K562 (cell line): ENCODE measurements at regions not wholly inside any gene's neighbourhood (a gene's known extent, or its start where the extent isn't known, plus 50 kb on each side); places are given as distances from the start of the nearest gene placed in this dataset.
"Not testable (repeated sequence)": the region's sequence is repeated elsewhere in the genome, so short reads cannot be mapped to it uniquely, and the experiment has no call there.

ENCODE experiments used
- ATAC-seq: fragments of 200-7000 bp; cut with Tn5 transposase; 3 replicates; pipeline ENCODE4 v1.9.1; 2020; ENCODE audit warnings: moderate library complexity
- BruUV-seq: library from RNA; stranded (reverse); fragments of 400-500 nt; replicated peaks from 2 replicates; lab custom pipeline; 2021; lab: Mats Ljungman, UMichigan
- CTCF ChIA-PET: fragments of 300-600 bp; formaldehyde crosslinking; extraction: SDS; loops from one replicate; lab custom pipeline; 2021; ENCODE audit warnings: low intra/inter-chr PET ratio; lab: Yijun Ruan, JAX
- POLR2A ChIA-PET: fragments of 300-600, 350-650 bp; sonication (Branson Sonifier 250); formaldehyde crosslinking; extraction: SDS; loops from one replicate; lab custom pipeline; 2021; ENCODE audit warnings: antibody characterized with exemption, inconsistent platforms; lab: Yijun Ruan, JAX
- DNase-seq, 4 experiments: peaks; one replicate each; pipeline versions ENCODE4 v3.0.0 to v3.0.0-alpha.2; 2011 to 2018; ENCODE audit warnings: low spot score in 3 of 4, mixed read lengths in 3 of 4; ENCODE audit errors: extremely low read depth in 1 of 4
- FAIRE-seq: peaks from 2 replicates; lab custom pipeline; 2011; peaks lifted over from hg19 to GRCh38; lab: Jason Lieb, UNC
- H2AFZ ChIP-seq: 2 replicates; pipeline ENCODE4 v1.6.0; 2011; ENCODE audit warnings: low read depth, low read length, control low read depth, inconsistent platforms
- H3K27ac ChIP-seq: fragments of 200-600 bp; 3 replicates; pipeline ENCODE4 v1.8.0; 2011; ENCODE audit warnings: low read depth, mild to moderate bottlenecking, control low read depth, inconsistent platforms, low read length, moderate library complexity, mixed read lengths; ENCODE audit errors: extremely low read depth
- H3K27me3 ChIP-seq, 2 experiments: fragments of 300-600 bp in 1 of 2; 2 replicates in 1 of 2; 3 replicates in 1 of 2; pipeline versions ENCODE4 v1.6.0 to v1.8.0; 2011; ENCODE audit warnings: inconsistent platforms in 2 of 2, low read length in 2 of 2, mild to moderate bottlenecking in 1 of 2, mixed read lengths in 1 of 2, moderate library complexity in 1 of 2; ENCODE audit not compliant: control insufficient read depth in 2 of 2, insufficient read depth in 2 of 2
- H3K36me3 ChIP-seq: fragments of 300-600 bp; 3 replicates; pipeline ENCODE4 v1.8.0; 2011; ENCODE audit warnings: mild to moderate bottlenecking, low read length, inconsistent platforms; ENCODE audit not compliant: control insufficient read depth, insufficient read depth
- H3K4me1 ChIP-seq, 2 experiments: fragments of 200-600 bp in 1 of 2; replicated peaks in 1 of 2; 2 replicates in 1 of 2; 3 replicates in 1 of 2; pipeline versions ENCODE4 v1.5.1 to v1.8.0; 2011; ENCODE audit warnings: inconsistent platforms in 2 of 2, low read length in 2 of 2, mild to moderate bottlenecking in 1 of 2, mixed read lengths in 1 of 2, moderate library complexity in 1 of 2; ENCODE audit not compliant: control insufficient read depth in 2 of 2, insufficient read depth in 2 of 2
- H3K4me2 ChIP-seq: 2 replicates; pipeline ENCODE4 v1.6.1; 2011; ENCODE audit warnings: low read length, control low read depth, inconsistent platforms, mixed read lengths; ENCODE audit not compliant: insufficient read depth
- H3K4me3 ChIP-seq: fragments of 200-600 bp; sonication (generic), shearing (Covaris generic); 2 replicates; pipeline ENCODE4 v1.5.1; 2016; ENCODE audit warnings: control low read depth, inconsistent platforms
- H3K79me2 ChIP-seq: fragments of 200-600 bp; 3 replicates; pipeline ENCODE4 v1.8.0; 2011; ENCODE audit warnings: low read length, inconsistent platforms; ENCODE audit not compliant: control insufficient read depth, insufficient read depth
- H3K9ac ChIP-seq, 2 experiments: 2 replicates each; pipeline versions ENCODE4 v1.6.0 to v1.6.1; 2011; ENCODE audit warnings: low read depth in 2 of 2, low read length in 2 of 2, control low read depth in 1 of 2, inconsistent platforms in 1 of 2, mild to moderate bottlenecking in 1 of 2, mixed read lengths in 1 of 2; ENCODE audit not compliant: insufficient read depth in 1 of 2
- H3K9me1 ChIP-seq: one replicate; pipeline ENCODE4 v1.6.0; 2011; ENCODE audit warnings: inconsistent platforms, mild to moderate bottlenecking, low read length, moderate library complexity; ENCODE audit not compliant: control insufficient read depth, insufficient read depth
- H3K9me3 ChIP-seq: replicated peaks from 2 replicates; pipeline ENCODE4 v1.5.1; 2011; ENCODE audit warnings: low read depth, low read length, inconsistent platforms; ENCODE audit not compliant: control insufficient read depth, insufficient read depth
- H4K20me1 ChIP-seq: replicated peaks from 2 replicates; pipeline ENCODE4 v1.6.1; 2011; ENCODE audit warnings: low read length, inconsistent platforms, mixed read lengths; ENCODE audit not compliant: control insufficient read depth, insufficient read depth
- FOXJ3 ChIP-seq: sonication (generic); formaldehyde crosslinking; IDR thresholded peaks from 2 replicates; pipeline ENCODE4 v1.4.0; 2020; ENCODE audit warnings: mild to moderate bottlenecking, missing genetic modification reagents
- GABPB1 ChIP-seq: sonication (generic); formaldehyde crosslinking; IDR thresholded peaks from 2 replicates; pipeline ENCODE4 v1.8.0; 2022; ENCODE audit warnings: mild to moderate bottlenecking, missing genetic modification reagents
- NBN ChIP-seq: fragments of 450-650 bp; IDR thresholded peaks from 2 replicates; pipeline ENCODE4 v1.6.1; 2016; ENCODE audit warnings: low read depth, mild to moderate bottlenecking
- TCF7 ChIP-seq: sonication (generic); IDR thresholded peaks from 2 replicates; pipeline ENCODE4 v1.6.1; 2016; ENCODE audit warnings: antibody characterized with exemption, borderline replicate concordance
- XRCC5 ChIP-seq: fragments of 200-400 bp; formaldehyde crosslinking; IDR thresholded peaks from 2 replicates; pipeline ENCODE4 v1.6.1; 2017; ENCODE audit warnings: low read depth, mild to moderate bottlenecking, low read length
- ZNF609 ChIP-seq: sonication (generic); formaldehyde crosslinking; IDR thresholded peaks from 2 replicates; pipeline ENCODE4 v1.8.1; 2023; ENCODE audit warnings: missing genetic modification reagents, mild to moderate bottlenecking, borderline replicate concordance
- ZNF764 ChIP-seq: fragments of 250-450 bp; sonication (Bioruptor Pico); IDR thresholded peaks from 2 replicates; pipeline ENCODE4 v1.4.0; 2020; ENCODE audit warnings: low read depth, mild to moderate bottlenecking, moderate library complexity
- WGBS: fragments of 100-300 bp; shearing (Covaris generic); methylation state at CpG from one replicate; pipeline ENCODE4 v1.1.6; 2016; ENCODE audit warnings: low coverage, mixed read lengths; ENCODE audit not compliant: insufficient coverage; ENCODE audit errors: missing lambda C conversion rate; 5-methylcytosine and 5-hydroxymethylcytosine counted together
- in situ Hi-C: fragments of 300-500 bp; cut with MboI; formaldehyde crosslinking; loops from 4 replicates; pipeline ENCODE4 v1.15.0; 2018; ENCODE audit warnings: inconsistent platforms, mixed read lengths
- intact Hi-C: fragments of 100-400 bp; cut with micrococcal nuclease; formaldehyde crosslinking; loops from 2 replicates; pipeline ENCODE4 v1.14.2; 2022

- 0% methylated on average over 3 of the region's 3 CpGs for WGBS
- intact Hi-C loops, H3K9ac ChIP-seq, H4K20me1 ChIP-seq, H3K36me3 ChIP-seq, H3K27me3 ChIP-seq, BruUV-seq, DNase-seq, H3K9me1 ChIP-seq, H3K4me3 ChIP-seq, H3K9me3 ChIP-seq, CTCF ChIA-PET, H2AFZ ChIP-seq, H3K27ac ChIP-seq, H3K4me2 ChIP-seq, H3K4me1 ChIP-seq, H3K79me2 ChIP-seq, in situ Hi-C loops, FAIRE-seq, POLR2A ChIA-PET, ATAC-seq: not testable (repeated sequence)
Observed at GRCh38 chrX:35381709-35382108, 416.4 kb upstream of the MAGEB16 start.

- H3K9ac ChIP-seq = no peak overlapping the region
- FAIRE-seq = no peak
- H3K4me3 ChIP-seq = no peak overlapping the region
- ChIA-PET POLR2A (no interaction called here), CTCF (no interaction called here)
- intact Hi-C loops (no loop called here), in situ Hi-C loops (no loop called here)
- no peak overlapping the region for H2AFZ ChIP-seq
- WGBS = 4% methylated on average over 3 of the region's 4 CpGs
- no peaks in the 10 kb centered on the region for H4K20me1 ChIP-seq
- no peak for DNase-seq
- H3K36me3 ChIP-seq = no peaks in the 10 kb centered on the region
- TF ChIP-seq XRCC5 = no peak
- no peak for TF ChIP-seq ZNF764
- TF ChIP-seq GABPB1 = no peak
- TF ChIP-seq ZNF609 (CRISPR knock-in tag) = no peak
- TF ChIP-seq NBN = no peak
- no peak for TF ChIP-seq TCF7
- TF ChIP-seq FOXJ3 (CRISPR knock-in tag) = no peak
- H3K4me2 ChIP-seq = no peak overlapping the region
- H3K79me2 ChIP-seq = no peaks in the 10 kb centered on the region
- no peaks in the 10 kb centered on the region for H3K9me3 ChIP-seq
- no peak for ATAC-seq
- no TSS peak for BruUV-seq
- H3K27ac ChIP-seq = no peak overlapping the region
- no peaks in the 10 kb centered on the region for H3K9me1 ChIP-seq
- H3K4me1 ChIP-seq = no peaks in the 10 kb centered on the region
- no peaks in the 10 kb centered on the region for H3K27me3 ChIP-seq
Observed at GRCh38 chrX:35382966-35383365, 415.2 kb upstream of the MAGEB16 start.
